ENCODE measurements at regions not wholly inside any gene's neighbourhood (a gene's known extent, or its start where the extent isn't known, plus 50 kb on each side); places are given as distances from the start of the nearest gene placed in this dataset.

GRCh38 chrX:33357606-33358005 is 146.3 kb upstream of the DMD start:
- H3K18ac ChIP-seq (ENCODE audit: low read length): no peak overlapping the region
- no peaks in the 10 kb centered on the region for H3K9me3 ChIP-seq (ENCODE audit: insufficient read depth, low read depth, low read length)
- no peak overlapping the region for H4K91ac ChIP-seq (ENCODE audit: low read depth, low read length)
- no peak overlapping the region for H3K27ac ChIP-seq (ENCODE audit: low read depth, low read length)
- H3K4me1 ChIP-seq (ENCODE audit: control insufficient read depth in 1 of 2, insufficient read depth in 2 of 2, low read length in 2 of 2): no peaks in the 10 kb centered on the region
- H2BK120ac ChIP-seq (ENCODE audit: insufficient read depth, low read length, poor library complexity): no peak overlapping the region
- no peaks in the 10 kb centered on the region for H3K27me3 ChIP-seq (ENCODE audit: insufficient read depth, low read length)
- H2BK5ac ChIP-seq (ENCODE audit: low read depth, low read length, poor library complexity): no peak overlapping the region
- no peak for DNase-seq
- WGBS (ENCODE audit: extremely low coverage, insufficient coverage, insufficient read length): no CpG with 5 or more reads among the region's 3 CpGs
- no peak overlapping the region for H3K4ac ChIP-seq (ENCODE audit: low read depth, low read length)
- no peaks in the 10 kb centered on the region for H3K79me1 ChIP-seq (ENCODE audit: low read length)
- H4K8ac ChIP-seq (ENCODE audit: low read depth, low read length): no peak overlapping the region
- no peak overlapping the region for H3K4me3 ChIP-seq (ENCODE audit: low read depth, low read length)
- H3K4me2 ChIP-seq (ENCODE audit: low read length): no peak overlapping the region
- H2BK12ac ChIP-seq (ENCODE audit: low read length): no peak overlapping the region
- no peak overlapping the region for H3K14ac ChIP-seq (ENCODE audit: low read length)
- no peak overlapping the region for H2AK5ac ChIP-seq (ENCODE audit: low read length)
- no peaks in the 10 kb centered on the region for H3K79me2 ChIP-seq (ENCODE audit: control insufficient read depth, insufficient read depth, low read length, poor library complexity)
- no peak overlapping the region for H3K9ac ChIP-seq (ENCODE audit: low read length)
- no peaks in the 10 kb centered on the region for H3K36me3 ChIP-seq (ENCODE audit: control insufficient read depth in 1 of 2, insufficient read depth in 2 of 2, low read length in 2 of 2)
- no peak overlapping the region for H2AFZ ChIP-seq (ENCODE audit: insufficient read depth, low read length, poor library complexity)
- H3K23ac ChIP-seq (ENCODE audit: low read length): no peak overlapping the region
- no peak overlapping the region for H4K12ac ChIP-seq (ENCODE audit: low read depth, low read length)

DNA sequence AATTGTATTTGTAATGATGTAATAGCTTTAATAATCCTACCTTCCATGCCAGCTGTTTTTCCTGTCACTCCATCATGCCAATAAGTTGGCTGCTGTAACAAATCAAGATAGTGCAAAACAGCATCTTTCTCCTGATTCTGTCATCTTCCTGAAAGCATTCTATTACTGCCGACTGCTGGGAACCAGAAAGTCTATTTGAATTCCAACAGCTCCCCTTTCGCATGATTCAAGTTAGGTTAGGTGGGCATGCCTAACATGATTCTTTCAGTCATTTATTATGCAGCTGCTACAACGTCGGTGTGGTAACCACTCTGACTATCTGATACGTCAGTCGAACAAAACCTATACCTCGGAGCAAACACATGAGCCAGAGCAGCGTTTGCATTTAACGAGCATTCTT is 127.9 kb upstream of the DMD start:
- Histone ChIP-seq H3K36me3 (ENCODE audit: control insufficient read depth in 1 of 2, insufficient read depth in 2 of 2, low read length in 2 of 2) (no peaks in the 10 kb centered on the region), H2BK12ac (ENCODE audit: low read length) (no peak overlapping the region), H3K4ac (ENCODE audit: low read depth, low read length) (no peak overlapping the region), H2BK120ac (ENCODE audit: insufficient read depth, low read length, poor library complexity) (no peak overlapping the region), H2AK5ac (ENCODE audit: low read length) (no peak overlapping the region), H3K4me1 (ENCODE audit: control insufficient read depth in 1 of 2, insufficient read depth in 2 of 2, low read length in 2 of 2) (no peaks in the 10 kb centered on the region), H3K9me3 (ENCODE audit: insufficient read depth, low read depth, low read length) (no peaks in the 10 kb centered on the region), H3K4me2 (ENCODE audit: low read length) (no peak overlapping the region), H3K14ac (ENCODE audit: low read length) (no peak overlapping the region), H3K23ac (ENCODE audit: low read length) (no peak overlapping the region), H2BK5ac (ENCODE audit: low read depth, low read length, poor library complexity) (no peak overlapping the region), H3K27ac (ENCODE audit: low read depth, low read length) (no peak overlapping the region), H3K9ac (ENCODE audit: low read length) (no peak overlapping the region), H3K79me1 (ENCODE audit: low read length) (no peaks in the 10 kb centered on the region), H2AFZ (ENCODE audit: insufficient read depth, low read length, poor library complexity) (no peak overlapping the region), H3K79me2 (ENCODE audit: control insufficient read depth, insufficient read depth, low read length, poor library complexity) (no peaks in the 10 kb centered on the region), H4K12ac (ENCODE audit: low read depth, low read length) (no peak overlapping the region), H4K91ac (ENCODE audit: low read depth, low read length) (no peak overlapping the region), H4K8ac (ENCODE audit: low read depth, low read length) (no peak overlapping the region), H3K18ac (ENCODE audit: low read length) (no peak overlapping the region), H3K27me3 (ENCODE audit: insufficient read depth, low read length) (no peaks in the 10 kb centered on the region), H3K4me3 (ENCODE audit: low read depth, low read length) (no peak overlapping the region)
- no peak for DNase-seq
- no CpG with 5 or more reads among the region's 9 CpGs for WGBS (ENCODE audit: extremely low coverage, insufficient coverage, insufficient read length)

GRCh38 chrX:33336783-33337182 is 125.4 kb upstream of the DMD start:
- Histone ChIP-seq H3K36me3 (ENCODE audit: control insufficient read depth in 1 of 2, insufficient read depth in 2 of 2, low read length in 2 of 2) (no peaks in the 10 kb centered on the region), H2BK120ac (ENCODE audit: insufficient read depth, low read length, poor library complexity) (no peak overlapping the region), H4K8ac (ENCODE audit: low read depth, low read length) (no peak overlapping the region), H3K18ac (ENCODE audit: low read length) (no peak overlapping the region), H4K91ac (ENCODE audit: low read depth, low read length) (no peak overlapping the region), H2AFZ (ENCODE audit: insufficient read depth, low read length, poor library complexity) (no peak overlapping the region), H3K27me3 (ENCODE audit: insufficient read depth, low read length) (no peaks in the 10 kb centered on the region), H3K23ac (ENCODE audit: low read length) (no peak overlapping the region), H3K4me2 (ENCODE audit: low read length) (no peak overlapping the region), H3K9ac (ENCODE audit: low read length) (no peak overlapping the region), H2BK5ac (ENCODE audit: low read depth, low read length, poor library complexity) (no peak overlapping the region), H3K4ac (ENCODE audit: low read depth, low read length) (no peak overlapping the region), H2AK5ac (ENCODE audit: low read length) (no peak overlapping the region), H3K14ac (ENCODE audit: low read length) (no peak overlapping the region), H3K79me2 (ENCODE audit: control insufficient read depth, insufficient read depth, low read length, poor library complexity) (no peaks in the 10 kb centered on the region), H3K4me3 (ENCODE audit: low read depth, low read length) (no peak overlapping the region), H4K12ac (ENCODE audit: low read depth, low read length) (no peak overlapping the region), H3K9me3 (ENCODE audit: insufficient read depth, low read depth, low read length) (no peaks in the 10 kb centered on the region), H3K79me1 (ENCODE audit: low read length) (no peaks in the 10 kb centered on the region), H3K27ac (ENCODE audit: low read depth, low read length) (no peak overlapping the region), H3K4me1 (ENCODE audit: control insufficient read depth in 1 of 2, insufficient read depth in 2 of 2, low read length in 2 of 2) (no peaks in the 10 kb centered on the region), H2BK12ac (ENCODE audit: low read length) (no peak overlapping the region)
- peak in 1 of 2 donors; percentile 39 for DNase-seq
- WGBS (ENCODE audit: extremely low coverage, insufficient coverage, insufficient read length): no CpG with 5 or more reads among the region's 6 CpGs

GRCh38 chrX:33333271-33333670 is 121.9 kb upstream of the DMD start:
- H4K8ac ChIP-seq (ENCODE audit: low read depth, low read length): no peak overlapping the region
- no peak overlapping the region for H3K4me3 ChIP-seq (ENCODE audit: low read depth, low read length)
- H3K27ac ChIP-seq (ENCODE audit: low read depth, low read length): no peak overlapping the region
- no peak overlapping the region for H3K4ac ChIP-seq (ENCODE audit: low read depth, low read length)
- no peak overlapping the region for H3K4me2 ChIP-seq (ENCODE audit: low read length)
- no peak overlapping the region for H2AK5ac ChIP-seq (ENCODE audit: low read length)
- no peak for DNase-seq
- no CpG with 5 or more reads among the region's 2 CpGs for WGBS (ENCODE audit: extremely low coverage, insufficient coverage, insufficient read length)
- no peak overlapping the region for H2BK120ac ChIP-seq (ENCODE audit: insufficient read depth, low read length, poor library complexity)
- no peak overlapping the region for H2BK12ac ChIP-seq (ENCODE audit: low read length)
- no peaks in the 10 kb centered on the region for H3K36me3 ChIP-seq (ENCODE audit: control insufficient read depth in 1 of 2, insufficient read depth in 2 of 2, low read length in 2 of 2)
- H4K12ac ChIP-seq (ENCODE audit: low read depth, low read length): no peak overlapping the region
- H3K18ac ChIP-seq (ENCODE audit: low read length): no peak overlapping the region
- no peak overlapping the region for H2AFZ ChIP-seq (ENCODE audit: insufficient read depth, low read length, poor library complexity)
- no peak overlapping the region for H4K91ac ChIP-seq (ENCODE audit: low read depth, low read length)
- no peaks in the 10 kb centered on the region for H3K4me1 ChIP-seq (ENCODE audit: control insufficient read depth in 1 of 2, insufficient read depth in 2 of 2, low read length in 2 of 2)
- no peak overlapping the region for H3K14ac ChIP-seq (ENCODE audit: low read length)
- no peaks in the 10 kb centered on the region for H3K79me2 ChIP-seq (ENCODE audit: control insufficient read depth, insufficient read depth, low read length, poor library complexity)
- H3K27me3 ChIP-seq (ENCODE audit: insufficient read depth, low read length): no peaks in the 10 kb centered on the region
- H3K23ac ChIP-seq (ENCODE audit: low read length): no peak overlapping the region
- H3K9me3 ChIP-seq (ENCODE audit: insufficient read depth, low read depth, low read length): no peaks in the 10 kb centered on the region
- H2BK5ac ChIP-seq (ENCODE audit: low read depth, low read length, poor library complexity): no peak overlapping the region
- no peak overlapping the region for H3K9ac ChIP-seq (ENCODE audit: low read length)
- no peaks in the 10 kb centered on the region for H3K79me1 ChIP-seq (ENCODE audit: low read length)

All from trophoblast cell (in vitro differentiated cells and primary cell).